SU-DHL-6 (cell line): ENCODE measurements at regions not wholly inside any gene's neighbourhood (a gene's known extent, or its start where the extent isn't known, plus 50 kb on each side); places are given as distances from the start of the nearest gene placed in this dataset.
"Not testable (repeated sequence)": the region's sequence is repeated elsewhere in the genome, so short reads cannot be mapped to it uniquely, and the experiment has no call there.

ENCODE experiments used
- H2AFZ ChIP-seq: fragments of 200-600 bp; sonication (generic); 2 replicates; pipeline ENCODE4 v1.6.1; 2014; ENCODE audit warnings: low read depth, mild to moderate bottlenecking, moderate library complexity, mixed read lengths, antibody characterized with exemption, low read length; ENCODE audit not compliant: severe bottlenecking
- H3F3A ChIP-seq: fragments of 200-600 bp; shearing (Covaris generic); 2 replicates; pipeline ENCODE4 v1.6.0; 2016; ENCODE audit warnings: antibody characterized with exemption, mild to moderate bottlenecking; ENCODE audit not compliant: insufficient read depth
- H3K27ac ChIP-seq: fragments of 200-600 bp; sonication (generic); 2 replicates; pipeline ENCODE4 v1.5.1; 2016; ENCODE audit warnings: low read depth, mild to moderate bottlenecking, low read length, moderate library complexity, mixed read lengths
- H3K27me3 ChIP-seq: fragments of 200-600 bp; sonication (generic), shearing (Covaris generic); 2 replicates; pipeline ENCODE4 v1.6.0; 2014; ENCODE audit warnings: mild to moderate bottlenecking, low read length
- H3K36me3 ChIP-seq: fragments of 200-600 bp; sonication (generic); 2 replicates; pipeline ENCODE4 v1.6.1; 2014; ENCODE audit warnings: mild to moderate bottlenecking, low read length, mixed read lengths
- H3K4me2 ChIP-seq: fragments of 300-600, 200-600 bp; shearing (Covaris generic), sonication (generic); 2 replicates; pipeline ENCODE4 v1.6.0; 2014; ENCODE audit warnings: low read length, low read depth, mild to moderate bottlenecking; ENCODE audit not compliant: poor library complexity, severe bottlenecking
- H3K4me3 ChIP-seq: fragments of 200-600 bp; sonication (generic); 2 replicates; pipeline ENCODE4 v1.5.1; 2014; ENCODE audit warnings: antibody characterized with exemption, low read length, mild to moderate bottlenecking, mixed read lengths; ENCODE audit not compliant: insufficient read depth, poor library complexity, severe bottlenecking
- H3K79me2 ChIP-seq: fragments of 200-600 bp; sonication (generic); 2 replicates; pipeline ENCODE4 v1.6.1; 2014; ENCODE audit warnings: mild to moderate bottlenecking, low read length, moderate library complexity; ENCODE audit not compliant: insufficient read depth
- H3K9ac ChIP-seq: fragments of 200-600 bp; sonication (generic); 2 replicates; pipeline ENCODE4 v1.7.0; 2014; ENCODE audit warnings: mild to moderate bottlenecking, low read length
- H3K9me2 ChIP-seq: fragments of 200-600 bp; sonication (generic); replicated peaks from 2 replicates; pipeline ENCODE4 v1.6.1; 2014; ENCODE audit warnings: low read length; ENCODE audit not compliant: insufficient read depth
- H3K9me3 ChIP-seq: fragments of 200-600 bp; sonication (generic); 2 replicates; pipeline ENCODE4 v1.6.1; 2014; ENCODE audit warnings: low read length, mixed read lengths; ENCODE audit not compliant: insufficient read depth
- H4K20me1 ChIP-seq: fragments of 200-600 bp; sonication (generic); 2 replicates; pipeline ENCODE4 v1.6.1; 2014; ENCODE audit warnings: low read depth, mild to moderate bottlenecking, antibody characterized with exemption, low read length, moderate library complexity, mixed read lengths
- CTCF ChIP-seq: fragments of 200-600 bp; sonication (generic); IDR thresholded peaks from one replicate; pipeline ENCODE4 v1.5.1; 2017; ENCODE audit warnings: antibody characterized with exemption, mild to moderate bottlenecking, low read length, moderate library complexity; ENCODE audit not compliant: insufficient read depth, poor library complexity, severe bottlenecking
- EZH2phosphoT487 ChIP-seq: fragments of 200-600 bp; sonication (generic), shearing (Covaris generic); conservative IDR thresholded peaks from 2 replicates; pipeline ENCODE4 v1.6.1; 2018; ENCODE audit warnings: mild to moderate bottlenecking, antibody characterized with exemption, low read length, moderate library complexity, mixed read lengths

DNA sequence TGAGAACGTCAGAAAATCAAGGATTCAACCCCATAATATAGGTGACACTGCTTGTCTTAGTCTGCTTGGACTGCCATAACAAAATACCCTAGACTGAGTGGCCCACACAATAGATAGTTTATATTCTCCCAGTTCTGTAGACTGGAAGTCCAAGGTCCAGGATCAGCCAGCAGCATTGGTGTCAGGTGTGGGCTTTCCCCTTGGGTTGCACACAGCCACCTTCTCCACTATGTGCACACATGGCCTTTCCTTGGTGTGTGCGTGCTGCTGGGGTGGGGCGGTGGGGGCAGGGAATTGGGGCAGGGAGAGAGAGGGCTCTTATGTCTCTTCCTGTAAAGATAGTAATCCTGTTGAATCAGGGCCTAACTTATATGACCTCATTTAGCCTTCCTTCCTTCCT is 106.4 kb downstream of the SLC25A47 start:
- no peaks in the 10 kb centered on the region for H3K36me3 ChIP-seq
- no peak overlapping the region for H2AFZ ChIP-seq
- H3K79me2 ChIP-seq: no peaks in the 10 kb centered on the region
- no peaks in the 10 kb centered on the region for H3K9me2 ChIP-seq
- no peak overlapping the region for H3K4me2 ChIP-seq
- no peaks in the 10 kb centered on the region for H3K9me3 ChIP-seq
- no peaks in the 10 kb centered on the region for H3K27me3 ChIP-seq
- no peak overlapping the region for H3K9ac ChIP-seq
- no peaks in the 10 kb centered on the region for H4K20me1 ChIP-seq
- no peaks in the 10 kb centered on the region for H3F3A ChIP-seq
- H3K4me3 ChIP-seq: no peak overlapping the region
- TF ChIP-seq CTCF (no peak), EZH2phosphoT487 (no peak)
- no peak overlapping the region for H3K27ac ChIP-seq

DNA sequence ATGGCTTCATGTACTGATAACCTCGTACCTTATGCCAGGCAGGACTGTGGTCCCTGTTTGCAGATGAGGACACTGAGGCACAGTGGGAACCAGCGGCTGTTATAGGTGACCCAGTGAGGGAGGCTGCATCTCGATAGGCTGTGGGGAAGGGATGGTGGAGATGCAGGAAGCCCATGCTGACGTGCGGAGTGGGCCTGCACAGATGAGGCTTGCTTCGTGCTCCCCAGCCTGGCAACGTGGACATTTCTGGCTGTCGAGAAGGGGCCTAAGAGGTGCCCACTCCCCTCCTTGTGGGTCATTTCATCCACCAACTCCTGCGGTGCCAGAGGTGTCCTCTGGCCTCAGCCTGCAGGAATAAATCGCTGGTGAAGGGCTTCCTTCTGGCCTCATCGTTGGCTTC is 107.4 kb downstream of the SLC25A47 start:
- no peak overlapping the region for H3K9ac ChIP-seq
- H3K27ac ChIP-seq: no peak overlapping the region
- no peak overlapping the region for H3K4me3 ChIP-seq
- H3K9me3 ChIP-seq: no peaks in the 10 kb centered on the region
- H2AFZ ChIP-seq: no peak overlapping the region
- H3F3A ChIP-seq: no peaks in the 10 kb centered on the region
- H3K4me2 ChIP-seq: no peak overlapping the region
- H3K27me3 ChIP-seq: no peaks in the 10 kb centered on the region
- TF ChIP-seq CTCF: no peak
- TF ChIP-seq EZH2phosphoT487: no peak
- H3K36me3 ChIP-seq: no peaks in the 10 kb centered on the region
- no peaks in the 10 kb centered on the region for H4K20me1 ChIP-seq
- H3K79me2 ChIP-seq: no peaks in the 10 kb centered on the region
- H3K9me2 ChIP-seq: no peaks in the 10 kb centered on the region

- H3K27ac ChIP-seq, H3K9me2 ChIP-seq, H4K20me1 ChIP-seq, H3K27me3 ChIP-seq, H3K36me3 ChIP-seq, H2AFZ ChIP-seq, H3K4me2 ChIP-seq, H3K9ac ChIP-seq, H3K79me2 ChIP-seq, H3F3A ChIP-seq, H3K4me3 ChIP-seq, H3K9me3 ChIP-seq: not testable (repeated sequence)
These were observed 108.3 kb downstream of the SLC25A47 start for GRCh38 chr14:100431461-100431860.

GRCh38 chr14:100432652-100433427 is 109.7 kb downstream of the SLC25A47 start:
- no peaks in the 10 kb centered on the region for H3K79me2 ChIP-seq
- no peaks in the 10 kb centered on the region for H3K27me3 ChIP-seq
- H3K9me3 ChIP-seq: no peaks in the 10 kb centered on the region
- H3K4me3 ChIP-seq: no peak overlapping the region
- H3K9me2 ChIP-seq: no peaks in the 10 kb centered on the region
- no peak overlapping the region for H3K27ac ChIP-seq
- TF ChIP-seq CTCF (no peak), EZH2phosphoT487 (no peak)
- H2AFZ ChIP-seq: no peak overlapping the region
- H3F3A ChIP-seq: no peaks in the 10 kb centered on the region
- no peaks in the 10 kb centered on the region for H3K36me3 ChIP-seq
- H3K4me2 ChIP-seq: no peak overlapping the region
- no peak overlapping the region for H3K9ac ChIP-seq
- no peaks in the 10 kb centered on the region for H4K20me1 ChIP-seq
